ENCODE measurements at regions not wholly inside any gene's neighbourhood (a gene's known extent, or its start where the extent isn't known, plus 50 kb on each side); places are given as distances from the start of the nearest gene placed in this dataset.

DNA sequence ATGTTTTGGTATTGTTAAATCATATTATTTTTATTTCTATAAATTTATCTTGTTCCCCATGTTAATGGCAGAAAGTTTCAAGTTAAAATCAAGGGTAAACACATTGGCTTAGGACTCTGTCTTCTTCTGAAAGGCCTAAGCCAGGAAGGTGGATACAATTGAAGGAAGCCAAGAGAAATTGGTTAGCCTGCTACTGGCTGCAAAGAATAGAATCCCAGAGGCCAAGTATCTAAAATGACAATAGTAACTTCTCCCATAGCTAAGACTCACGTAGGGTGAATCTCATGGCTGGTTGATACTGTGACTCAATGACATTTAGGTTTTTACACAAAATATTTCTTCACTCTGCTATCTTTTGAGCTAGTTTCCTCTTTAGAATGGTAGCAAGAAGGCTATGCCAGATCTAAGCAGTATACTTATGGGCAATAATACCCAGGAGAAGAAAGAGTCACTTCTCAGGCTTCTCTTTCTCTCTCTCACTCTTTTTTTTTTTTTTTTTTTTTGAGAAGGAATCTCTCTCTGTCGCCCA lies 621.5 kb upstream of the TBL1XR1 start:
- no peak for TF ChIP-seq CTCF (IDR thresholded peaks at IDR 0.05)
- TF ChIP-seq POLR2A (IDR thresholded peaks at IDR 0.05; ENCODE audit: low read depth), result no peak
- no peak for TF ChIP-seq EP300 (IDR thresholded peaks at IDR 0.05)
